ENCODE measurements at regions not wholly inside any gene's neighbourhood (a gene's known extent, or its start where the extent isn't known, plus 50 kb on each side); places are given as distances from the start of the nearest gene placed in this dataset.

DNA sequence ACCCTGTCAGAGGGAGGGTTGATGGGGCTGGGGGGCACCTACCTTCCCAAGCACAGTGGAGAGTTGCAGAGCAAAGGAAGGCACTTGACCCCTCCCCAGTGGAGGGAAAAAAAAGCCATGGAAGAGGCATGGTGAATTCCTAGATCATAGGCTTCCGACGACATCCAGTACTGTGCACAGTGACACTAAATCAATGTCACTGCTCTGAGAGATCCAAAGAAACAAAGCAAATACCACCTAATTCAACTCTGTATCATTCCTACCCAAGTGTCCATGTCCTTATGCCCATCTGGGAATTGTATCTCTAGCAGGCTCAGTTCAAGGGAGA is 344.2 kb upstream of the NCAM1 start:
- DNase-seq (no peak), ATAC-seq (ENCODE audit: low read depth) (no peak)
- H4K8ac ChIP-seq (ENCODE audit: low read depth in 2 of 2, low read length in 2 of 2), result no peak overlapping the region
- no peak overlapping the region for H2AFZ ChIP-seq (replicated peaks; ENCODE audit: low read length, poor library complexity)
- BruUV-seq (replicated peaks), result no TSS peak
- H3K56ac ChIP-seq (ENCODE audit: extremely low read depth, insufficient read depth, low read length), result no peak overlapping the region
- H2BK120ac ChIP-seq (ENCODE audit: low read depth, low read length), result no peak overlapping the region
- TF ChIP-seq, protein P1, sequence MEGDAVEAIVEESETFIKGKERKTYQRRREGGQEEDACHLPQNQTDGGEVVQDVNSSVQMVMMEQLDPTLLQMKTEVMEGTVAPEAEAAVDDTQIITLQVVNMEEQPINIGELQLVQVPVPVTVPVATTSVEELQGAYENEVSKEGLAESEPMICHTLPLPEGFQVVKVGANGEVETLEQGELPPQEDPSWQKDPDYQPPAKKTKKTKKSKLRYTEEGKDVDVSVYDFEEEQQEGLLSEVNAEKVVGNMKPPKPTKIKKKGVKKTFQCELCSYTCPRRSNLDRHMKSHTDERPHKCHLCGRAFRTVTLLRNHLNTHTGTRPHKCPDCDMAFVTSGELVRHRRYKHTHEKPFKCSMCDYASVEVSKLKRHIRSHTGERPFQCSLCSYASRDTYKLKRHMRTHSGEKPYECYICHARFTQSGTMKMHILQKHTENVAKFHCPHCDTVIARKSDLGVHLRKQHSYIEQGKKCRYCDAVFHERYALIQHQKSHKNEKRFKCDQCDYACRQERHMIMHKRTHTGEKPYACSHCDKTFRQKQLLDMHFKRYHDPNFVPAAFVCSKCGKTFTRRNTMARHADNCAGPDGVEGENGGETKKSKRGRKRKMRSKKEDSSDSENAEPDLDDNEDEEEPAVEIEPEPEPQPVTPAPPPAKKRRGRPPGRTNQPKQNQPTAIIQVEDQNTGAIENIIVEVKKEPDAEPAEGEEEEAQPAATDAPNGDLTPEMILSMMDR (conservative IDR thresholded peaks at IDR 0.05; ENCODE audit: low read depth, low read length), result no peak
- TF ChIP-seq RCOR1 (IDR thresholded peaks at IDR 0.05; ENCODE audit: insufficient replicate concordance, low read length) (no peak), POLR2A (IDR thresholded peaks at IDR 0.05; ENCODE audit: low read depth, low read length) (no peak), CHD1 (IDR thresholded peaks at IDR 0.05; ENCODE audit: low read depth, low read length) (no peak), BHLHE40 (IDR thresholded peaks at IDR 0.05; ENCODE audit: low read depth, low read length) (no peak)
- no peak overlapping the region for H2BK5ac ChIP-seq (ENCODE audit: low read depth, low read length, poor library complexity, severe bottlenecking)
- H2BK20ac ChIP-seq (ENCODE audit: low read depth, low read length), result no peak overlapping the region
- ChIA-PET CTCF (no interaction called here), POLR2A (ENCODE audit: unreplicated experiment) (no interaction called here)
- no peak overlapping the region for H2AK9ac ChIP-seq (replicated peaks; ENCODE audit: low read depth, low read length, poor library complexity)
- H3K27me3 ChIP-seq (ENCODE audit: control insufficient read depth, insufficient read depth, low read length), result no peaks in the 10 kb centered on the region
- H3K36me3 ChIP-seq (ENCODE audit: control insufficient read depth, insufficient read depth, low read length), result no peaks in the 10 kb centered on the region
- H4K20me1 ChIP-seq (ENCODE audit: insufficient read depth, low read length), result no peaks in the 10 kb centered on the region
- H3K9me3 ChIP-seq (ENCODE audit: control insufficient read depth, insufficient read depth, low read length), result no peaks in the 10 kb centered on the region
- dilution Hi-C loops (cut with HindIII; ENCODE audit: low sequenced_read_pairs, unreplicated experiment) (no loop called here), intact Hi-C loops (cut with micrococcal nuclease) (no loop called here), in situ Hi-C loops (cut with MboI; ENCODE audit: low sequenced_read_pairs) (no loop called here)
- H4K91ac ChIP-seq (ENCODE audit: insufficient read depth, low read depth, low read length), result no peak overlapping the region
- no peak overlapping the region for H3K23ac ChIP-seq (ENCODE audit: low read depth, low read length)
- H3K4ac ChIP-seq (ENCODE audit: low read depth, low read length), result no peak overlapping the region
- WGBS, 2 experiments (ENCODE audit: extremely low coverage in 2 of 2, insufficient read length in 1 of 2), result no CpG with 5 or more reads among the region's 2 CpGs
- no peaks in the 10 kb centered on the region for H3K79me1 ChIP-seq (ENCODE audit: low read depth in 1 of 2, low read length in 2 of 2)
- no peaks in the 10 kb centered on the region for H3K4me1 ChIP-seq (ENCODE audit: control insufficient read depth, insufficient read depth, low read length)
- no peak overlapping the region for H3K18ac ChIP-seq (ENCODE audit: low read depth, low read length)
- no peak overlapping the region for H3K4me3 ChIP-seq (ENCODE audit: insufficient read depth, low read depth, low read length)
- H2BK15ac ChIP-seq (ENCODE audit: low read depth, low read length), result no peak overlapping the region
- H2AK5ac ChIP-seq (ENCODE audit: low read depth, low read length), result no peak overlapping the region
- H3K9ac ChIP-seq (ENCODE audit: low read depth, low read length), result no peak overlapping the region
- no peak overlapping the region for H4K5ac ChIP-seq (ENCODE audit: low read depth, low read length)
- no peak overlapping the region for H3K4me2 ChIP-seq (ENCODE audit: low read depth, low read length)
- H3K14ac ChIP-seq (replicated peaks; ENCODE audit: low read depth, low read length), result no peak overlapping the region
- no peaks in the 10 kb centered on the region for H3K9me1 ChIP-seq (ENCODE audit: insufficient read depth, low read length)
- no peak overlapping the region for H3K27ac ChIP-seq (ENCODE audit: insufficient read depth, low read length)
